Gastroesophageal sphincter (tissue), 4 donors: ENCODE measurements at regions not wholly inside any gene's neighbourhood (a gene's known extent, or its start where the extent isn't known, plus 50 kb on each side); places are given as distances from the start of the nearest gene placed in this dataset.

Experiments used
- ATAC-seq: fragments of 150-250 bp; one replicate; pipeline ENCODE4 v1.9.1; 2016; ENCODE audit warnings: mild to moderate bottlenecking, moderate library complexity
- H3K27ac ChIP-seq, 4 donors: fragments of 200-600 bp; sonication (generic) in 3 of 4; 1 replicate in 3 of 4; 2 replicates in 1 of 4; pipeline ENCODE4 v1.5.1; 2016 to 2019
- H3K27me3 ChIP-seq: fragments of 200-600 bp; sonication (generic); one replicate; pipeline ENCODE4 v1.5.1; 2019
- H3K36me3 ChIP-seq, 2 donors: fragments of 200-600 bp; sonication (generic); one replicate each; pipeline ENCODE4 v1.5.1; 2019; ENCODE audit warnings: control low read depth in 1 of 2
- H3K4me1 ChIP-seq, 3 donors: fragments of 200-600 bp; sonication (generic); 1 replicate in 2 of 3; 2 replicates in 1 of 3; pipeline ENCODE4 v1.5.1; 2016 to 2019; ENCODE audit warnings: control low read depth in 2 of 3
- H3K4me3 ChIP-seq, 2 donors: fragments of 200-600 bp; sonication (generic); one replicate each; pipeline ENCODE4 v1.5.1; 2019; ENCODE audit warnings: mild to moderate bottlenecking in 1 of 2, moderate library complexity in 1 of 2
- H3K9me3 ChIP-seq, 3 donors: fragments of 200-600 bp; sonication (generic); one replicate each; pipeline ENCODE4 v1.5.1; 2017 to 2019; ENCODE audit warnings: control low read depth in 2 of 3
- EP300 ChIP-seq: sonication (generic); formaldehyde crosslinking; IDR thresholded peaks from one replicate; pipeline ENCODE4 v1.6.1; 2017; ENCODE audit warnings: antibody characterized with exemption, mild to moderate bottlenecking
- POLR2A ChIP-seq, 2 donors: fragments of 450-650 bp; IDR thresholded peaks; one replicate each; pipeline ENCODE4 v1.6.1; 2017; ENCODE audit warnings: antibody characterized with exemption in 2 of 2, mild to moderate bottlenecking in 2 of 2, moderate library complexity in 1 of 2
- POLR2AphosphoS5 ChIP-seq: sonication (generic); formaldehyde crosslinking; IDR thresholded peaks from one replicate; pipeline ENCODE4 v1.6.1; 2017; ENCODE audit warnings: antibody characterized with exemption
- WGBS, 2 donors: methylation state at CpG; one replicate each; pipeline ENCODE4 v1.1.5; 2018; ENCODE audit warnings: low coverage in 1 of 2; 5-methylcytosine and 5-hydroxymethylcytosine counted together
- TF ChIP-seq, protein P1 (sequence below), 4 experiments: fragments of 200-600 bp in 2 of 4; fragments of 450-650 bp in 2 of 4; sonication (generic) in 1 of 4; IDR thresholded peaks; one replicate each; pipeline ENCODE4 v1.5.1; 2017 to 2019; ENCODE audit warnings: antibody characterized with exemption in 4 of 4, mild to moderate bottlenecking in 2 of 4, moderate library complexity in 2 of 4

- H3K4me3 ChIP-seq = no peak overlapping the region
- H3K27me3 ChIP-seq = no peaks in the 10 kb centered on the region
- ATAC-seq = no peak
- H3K36me3 ChIP-seq = no peaks in the 10 kb centered on the region
- WGBS, 2 donors = 76 to 87% methylated on average over 4 to 7 of the region's 7 CpGs
- H3K4me1 ChIP-seq = no peaks in the 10 kb centered on the region
- H3K27ac ChIP-seq = no peak overlapping the region
- no peaks in the 10 kb centered on the region for H3K9me3 ChIP-seq
- TF ChIP-seq POLR2A (IDR thresholded peaks at IDR 0.05) (no peak), POLR2AphosphoS5 (no peak), EP300 (no peak)
- TF ChIP-seq, protein P1, sequence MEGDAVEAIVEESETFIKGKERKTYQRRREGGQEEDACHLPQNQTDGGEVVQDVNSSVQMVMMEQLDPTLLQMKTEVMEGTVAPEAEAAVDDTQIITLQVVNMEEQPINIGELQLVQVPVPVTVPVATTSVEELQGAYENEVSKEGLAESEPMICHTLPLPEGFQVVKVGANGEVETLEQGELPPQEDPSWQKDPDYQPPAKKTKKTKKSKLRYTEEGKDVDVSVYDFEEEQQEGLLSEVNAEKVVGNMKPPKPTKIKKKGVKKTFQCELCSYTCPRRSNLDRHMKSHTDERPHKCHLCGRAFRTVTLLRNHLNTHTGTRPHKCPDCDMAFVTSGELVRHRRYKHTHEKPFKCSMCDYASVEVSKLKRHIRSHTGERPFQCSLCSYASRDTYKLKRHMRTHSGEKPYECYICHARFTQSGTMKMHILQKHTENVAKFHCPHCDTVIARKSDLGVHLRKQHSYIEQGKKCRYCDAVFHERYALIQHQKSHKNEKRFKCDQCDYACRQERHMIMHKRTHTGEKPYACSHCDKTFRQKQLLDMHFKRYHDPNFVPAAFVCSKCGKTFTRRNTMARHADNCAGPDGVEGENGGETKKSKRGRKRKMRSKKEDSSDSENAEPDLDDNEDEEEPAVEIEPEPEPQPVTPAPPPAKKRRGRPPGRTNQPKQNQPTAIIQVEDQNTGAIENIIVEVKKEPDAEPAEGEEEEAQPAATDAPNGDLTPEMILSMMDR (IDR thresholded peaks at IDR 0.05) = no peak
These were observed 50.0 kb upstream of the IL1R1 start for GRCh38 chr2:102092535-102092934.
